ENCODE measurements at regions not wholly inside any gene's neighbourhood (a gene's known extent, or its start where the extent isn't known, plus 50 kb on each side); places are given as distances from the start of the nearest gene placed in this dataset.

DNA sequence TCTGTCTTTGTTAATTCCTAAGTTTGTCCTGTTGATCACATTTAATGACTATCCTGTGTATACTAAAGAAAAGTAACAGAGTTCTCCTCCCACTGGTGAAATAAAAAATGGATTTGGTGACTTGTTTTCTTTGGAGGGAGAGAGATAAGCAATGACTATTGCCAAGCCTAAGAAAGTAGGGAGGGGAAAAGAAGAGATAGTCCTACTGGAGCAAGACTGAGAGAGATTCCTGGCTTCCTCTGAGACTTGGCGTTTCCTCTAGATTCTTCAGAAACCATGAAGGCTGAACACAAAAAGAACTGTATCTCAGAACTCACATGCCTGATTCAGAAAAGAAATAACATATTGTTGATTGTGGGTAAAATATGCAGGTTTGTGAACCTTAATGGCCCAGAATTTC lies 406.5 kb downstream of the FOXO1 start:
- Histone ChIP-seq H3K27me3 (ENCODE audit: control insufficient read depth, insufficient read depth, low read length) (no peaks in the 10 kb centered on the region), H3K4me3 (ENCODE audit: low read depth, low read length) (no peak overlapping the region), H3K9me3 (ENCODE audit: control insufficient read depth, insufficient read depth, low read length) (no peaks in the 10 kb centered on the region), H3K27ac (ENCODE audit: low read depth, low read length) (no peak overlapping the region)
- TF ChIP-seq, protein P1, sequence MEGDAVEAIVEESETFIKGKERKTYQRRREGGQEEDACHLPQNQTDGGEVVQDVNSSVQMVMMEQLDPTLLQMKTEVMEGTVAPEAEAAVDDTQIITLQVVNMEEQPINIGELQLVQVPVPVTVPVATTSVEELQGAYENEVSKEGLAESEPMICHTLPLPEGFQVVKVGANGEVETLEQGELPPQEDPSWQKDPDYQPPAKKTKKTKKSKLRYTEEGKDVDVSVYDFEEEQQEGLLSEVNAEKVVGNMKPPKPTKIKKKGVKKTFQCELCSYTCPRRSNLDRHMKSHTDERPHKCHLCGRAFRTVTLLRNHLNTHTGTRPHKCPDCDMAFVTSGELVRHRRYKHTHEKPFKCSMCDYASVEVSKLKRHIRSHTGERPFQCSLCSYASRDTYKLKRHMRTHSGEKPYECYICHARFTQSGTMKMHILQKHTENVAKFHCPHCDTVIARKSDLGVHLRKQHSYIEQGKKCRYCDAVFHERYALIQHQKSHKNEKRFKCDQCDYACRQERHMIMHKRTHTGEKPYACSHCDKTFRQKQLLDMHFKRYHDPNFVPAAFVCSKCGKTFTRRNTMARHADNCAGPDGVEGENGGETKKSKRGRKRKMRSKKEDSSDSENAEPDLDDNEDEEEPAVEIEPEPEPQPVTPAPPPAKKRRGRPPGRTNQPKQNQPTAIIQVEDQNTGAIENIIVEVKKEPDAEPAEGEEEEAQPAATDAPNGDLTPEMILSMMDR (IDR thresholded peaks at IDR 0.05; ENCODE audit: low read depth, low read length), result no peak
- DNase-seq (ENCODE audit: low read depth, low spot score), result no peak
- CTCF ChIA-PET, result no interaction called here
- POLR2A ChIA-PET, result no interaction called here

DNA sequence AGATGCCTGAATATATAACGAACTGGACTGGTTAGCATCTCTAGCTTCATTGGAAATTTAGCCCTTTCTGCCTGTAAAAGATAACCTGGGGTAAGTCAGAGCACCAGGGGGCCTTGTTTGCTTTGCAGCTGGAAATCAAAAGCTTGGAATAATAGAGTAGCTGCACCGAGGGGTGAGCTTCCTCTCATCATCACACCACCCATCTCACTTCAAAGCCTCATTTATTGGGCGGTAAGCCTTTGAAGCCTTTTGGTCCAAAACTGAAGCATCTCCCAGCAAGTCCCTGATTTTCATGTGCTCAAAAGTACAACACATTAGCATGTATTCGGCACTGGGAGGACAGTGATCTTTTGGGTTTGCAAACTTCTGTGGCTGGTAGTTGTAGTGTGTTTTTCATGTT lies 405.1 kb downstream of the FOXO1 start:
- Histone ChIP-seq H3K9me3 (ENCODE audit: control insufficient read depth, insufficient read depth, low read length) (no peaks in the 10 kb centered on the region), H3K27me3 (ENCODE audit: control insufficient read depth, insufficient read depth, low read length) (peaks cover 4% of the 10 kb centered on the region), H3K4me3 (ENCODE audit: low read depth, low read length) (no peak overlapping the region), H3K27ac (ENCODE audit: low read depth, low read length) (no peak overlapping the region)
- POLR2A ChIA-PET, result no interaction called here
- CTCF ChIA-PET, result no interaction called here
- TF ChIP-seq, protein P1 (IDR thresholded peaks at IDR 0.05; ENCODE audit: low read depth, low read length), result no peak
- DNase-seq (ENCODE audit: low read depth, low spot score), result no peak

DNA sequence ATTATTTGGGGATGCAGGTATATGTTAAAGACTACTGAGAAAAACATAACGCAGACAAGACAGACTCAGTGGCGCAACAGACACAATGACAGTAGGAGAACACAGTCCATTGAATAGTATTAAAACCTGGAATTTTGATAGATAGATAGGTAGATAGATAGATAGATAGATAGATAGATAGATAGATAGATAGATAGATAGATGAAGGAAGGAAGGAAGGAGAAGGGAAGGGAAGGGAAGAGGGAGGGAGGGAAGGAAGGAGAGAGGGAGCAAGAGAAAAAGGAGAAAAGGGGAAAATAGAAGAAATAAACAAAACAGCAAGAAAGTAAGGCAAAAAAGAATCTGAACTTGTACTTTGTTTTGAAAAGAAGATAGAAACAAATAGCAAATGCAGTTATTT lies 404.5 kb downstream of the FOXO1 start:
- DNase-seq (ENCODE audit: low read depth, low spot score), result no peak
- Histone ChIP-seq H3K27me3 (ENCODE audit: control insufficient read depth, insufficient read depth, low read length) (peaks cover 4% of the 10 kb centered on the region), H3K9me3 (ENCODE audit: control insufficient read depth, insufficient read depth, low read length) (no peaks in the 10 kb centered on the region), H3K27ac (ENCODE audit: low read depth, low read length) (no peak overlapping the region), H3K4me3 (ENCODE audit: low read depth, low read length) (no peak overlapping the region)
- ChIA-PET POLR2A (no interaction called here), CTCF (no interaction called here)
- TF ChIP-seq, protein P1 (IDR thresholded peaks at IDR 0.05; ENCODE audit: low read depth, low read length), result no peak

DNA sequence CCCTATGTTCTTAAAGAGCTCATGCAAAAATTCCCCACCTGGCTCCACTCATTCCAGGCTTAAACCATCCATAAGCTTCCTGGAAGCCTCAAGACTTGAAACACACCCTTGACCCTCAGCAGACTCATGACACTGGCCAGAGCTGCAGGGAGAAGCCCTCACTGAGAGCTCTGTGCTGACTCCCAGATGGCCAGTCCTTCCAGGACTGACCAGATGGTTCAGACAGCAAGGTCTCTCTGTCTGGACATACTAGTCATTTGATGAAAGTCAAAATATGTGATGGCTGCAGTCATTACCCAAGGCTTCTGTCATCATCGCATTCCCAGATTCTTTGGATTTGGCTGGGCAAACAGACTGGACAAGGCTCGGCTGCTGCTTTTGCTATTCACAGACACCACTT lies 397.4 kb downstream of the FOXO1 start:
- Histone ChIP-seq H3K27me3 (ENCODE audit: control insufficient read depth, insufficient read depth, low read length) (peaks cover 4% of the 10 kb centered on the region), H3K27ac (ENCODE audit: low read depth, low read length) (no peak overlapping the region), H3K4me3 (ENCODE audit: low read depth, low read length) (no peak overlapping the region), H3K9me3 (ENCODE audit: control insufficient read depth, insufficient read depth, low read length) (no peaks in the 10 kb centered on the region)
- TF ChIP-seq, protein P1 (IDR thresholded peaks at IDR 0.05; ENCODE audit: low read depth, low read length), result no peak
- ChIA-PET CTCF (no interaction called here), POLR2A (no interaction called here)
- no peak for DNase-seq (ENCODE audit: low read depth, low spot score)

DNA sequence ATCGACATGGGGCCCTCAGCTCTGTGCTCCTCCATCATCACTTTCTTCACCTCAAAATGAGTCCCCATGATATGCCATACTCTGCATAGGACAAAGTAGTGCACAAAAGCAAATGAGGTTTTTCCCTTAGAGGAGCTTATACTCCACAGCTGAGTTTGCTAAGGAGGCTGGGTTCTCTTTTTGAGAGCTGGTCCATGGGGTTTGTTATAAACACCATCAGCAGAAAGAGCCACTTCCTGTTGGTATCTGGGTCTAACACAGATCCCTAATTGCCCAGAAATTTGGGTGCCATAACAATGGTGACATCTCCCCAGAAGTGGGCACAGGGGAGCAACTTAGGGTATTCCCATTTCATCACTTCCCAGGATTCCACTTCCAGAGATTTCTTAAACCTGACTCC lies 395.7 kb downstream of the FOXO1 start:
- ChIA-PET POLR2A (no interaction called here), CTCF (no interaction called here)

More for the DNA sequence above, 395.7 kb downstream of the FOXO1 start:
- no peak for DNase-seq (ENCODE audit: low read depth, low spot score)
- Histone ChIP-seq H3K9me3 (ENCODE audit: control insufficient read depth, insufficient read depth, low read length) (no peaks in the 10 kb centered on the region), H3K27me3 (ENCODE audit: control insufficient read depth, insufficient read depth, low read length) (peaks cover 3% of the 10 kb centered on the region), H3K4me3 (ENCODE audit: low read depth, low read length) (no peak overlapping the region), H3K27ac (ENCODE audit: low read depth, low read length) (no peak overlapping the region)
- TF ChIP-seq, protein P1 (IDR thresholded peaks at IDR 0.05; ENCODE audit: low read depth, low read length), result no peak

All from AG04450 (cell line).